ENCODE measurements at regions not wholly inside any gene's neighbourhood (a gene's known extent, or its start where the extent isn't known, plus 50 kb on each side); places are given as distances from the start of the nearest gene placed in this dataset.
"Not testable (repeated sequence)": the region's sequence is repeated elsewhere in the genome, so short reads cannot be mapped to it uniquely, and the experiment has no call there.

DNA sequence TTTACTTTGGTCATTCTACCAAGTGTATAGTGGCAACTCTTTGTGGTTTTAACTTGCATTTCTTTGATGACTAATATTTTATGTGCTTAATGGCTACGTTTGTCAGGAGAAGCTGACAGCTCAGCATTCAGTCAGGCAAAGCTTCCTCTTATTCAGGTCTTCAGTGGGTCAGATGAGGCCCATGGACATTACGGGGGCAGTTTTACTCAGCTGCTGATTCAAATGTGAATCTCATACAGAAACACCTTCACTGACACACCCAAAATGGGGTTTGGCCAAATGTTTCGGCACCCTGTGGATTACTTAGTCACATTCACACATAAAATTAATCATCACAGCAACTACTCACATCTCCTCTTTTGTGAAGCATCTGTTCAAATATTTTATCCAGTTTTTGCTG, 104.9 kb upstream of the PLD5 start:
- DNase-seq (ENCODE audit: low read depth in 2 of 2), result no peak

DNA sequence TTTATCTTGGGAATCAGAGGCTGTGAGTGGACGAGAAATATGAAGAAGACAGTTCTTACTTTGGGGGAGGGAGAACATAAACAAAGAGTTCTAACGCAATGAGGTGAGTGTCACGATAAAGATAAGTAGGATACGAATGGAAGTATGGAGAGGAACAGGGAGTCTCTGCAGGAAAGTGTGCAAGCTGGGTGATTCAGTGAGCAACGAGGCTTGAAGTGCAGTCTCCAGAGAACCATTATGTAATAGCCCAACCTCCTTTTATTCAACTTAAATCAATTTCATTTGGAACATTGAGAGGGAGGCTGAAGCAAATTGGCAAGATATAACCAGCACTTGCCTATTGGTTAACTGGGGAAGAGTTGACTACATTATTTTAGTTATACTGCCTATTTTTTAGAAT, 99.3 kb upstream of the PLD5 start:
- DNase-seq (ENCODE audit: low read depth in 2 of 2), result no peak

GRCh38 chr1:242623119-242623518, 98.6 kb upstream of the PLD5 start:
- DNase-seq (ENCODE audit: low read depth in 2 of 2), result no peak

DNA sequence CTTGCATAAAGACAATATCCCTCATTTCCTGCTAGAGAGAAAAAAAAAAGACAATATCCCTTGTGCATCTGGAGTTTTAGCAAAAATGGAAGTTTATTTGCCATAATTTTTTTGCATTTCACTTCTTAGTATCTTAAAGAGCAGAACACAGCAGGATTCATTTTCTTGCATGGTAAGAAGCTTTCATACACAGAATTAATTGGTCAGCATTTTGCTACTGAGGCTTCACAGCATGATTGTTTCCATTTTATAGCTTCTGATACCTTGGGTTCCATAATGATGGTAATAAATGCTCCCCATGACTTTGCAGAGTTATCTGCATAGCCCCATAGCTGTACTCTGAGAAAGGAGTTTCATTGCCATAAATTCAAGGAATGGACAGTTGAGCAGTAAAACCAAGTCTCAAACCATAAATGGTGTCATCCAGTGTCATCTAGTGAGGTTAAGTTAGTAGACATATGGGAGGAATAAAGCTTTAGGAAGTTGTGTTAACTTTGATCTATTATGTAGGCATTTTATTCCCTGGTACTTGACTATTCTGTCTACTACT, 88.8 kb upstream of the PLD5 start:
- no peak for DNase-seq (ENCODE audit: low read depth in 2 of 2)

- DNase-seq (ENCODE audit: low read depth in 2 of 2), result no peak
Measured at GRCh38 chr1:242610209-242610608, 85.7 kb upstream of the PLD5 start.

DNA sequence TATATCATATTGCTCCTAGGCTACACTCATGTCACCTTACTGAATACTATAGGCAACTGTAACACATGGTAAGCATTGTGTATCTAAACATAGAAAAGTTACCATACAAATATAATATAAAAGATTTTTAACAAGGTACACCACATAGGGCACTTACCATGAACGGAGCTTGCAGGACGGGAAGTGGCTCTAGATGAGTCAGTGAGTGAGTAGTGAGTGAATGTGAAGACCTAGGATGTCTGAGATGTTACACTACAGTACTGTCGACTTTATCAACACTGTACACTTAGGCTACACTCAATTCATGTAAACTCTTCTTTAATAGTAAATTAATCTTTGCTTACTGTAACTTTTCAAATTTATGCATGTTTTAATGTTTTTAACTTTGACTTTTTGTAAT, 81.0 kb upstream of the PLD5 start:
- no peak for DNase-seq (ENCODE audit: low read depth in 2 of 2)

DNA sequence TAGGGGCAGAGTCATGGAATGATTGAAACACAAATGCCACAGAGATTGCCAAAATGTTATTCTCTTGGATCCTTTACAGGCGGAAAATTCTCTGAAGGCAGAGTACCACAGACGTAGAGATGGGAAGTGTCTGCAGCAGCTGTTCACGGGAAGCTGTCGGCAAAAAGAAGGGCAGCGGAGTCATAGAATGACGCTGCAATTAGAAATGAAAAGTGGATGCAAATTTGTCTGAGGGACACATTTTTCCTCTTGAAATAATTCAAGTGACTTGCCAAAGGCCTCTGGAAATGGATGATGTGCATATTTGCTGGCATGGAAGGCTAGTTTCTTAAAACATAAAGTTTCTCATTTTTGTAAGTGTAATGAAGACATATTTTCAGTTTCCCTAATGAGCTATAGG, 77.5 kb upstream of the PLD5 start:
- no peak for DNase-seq (ENCODE audit: low read depth in 2 of 2)

DNA sequence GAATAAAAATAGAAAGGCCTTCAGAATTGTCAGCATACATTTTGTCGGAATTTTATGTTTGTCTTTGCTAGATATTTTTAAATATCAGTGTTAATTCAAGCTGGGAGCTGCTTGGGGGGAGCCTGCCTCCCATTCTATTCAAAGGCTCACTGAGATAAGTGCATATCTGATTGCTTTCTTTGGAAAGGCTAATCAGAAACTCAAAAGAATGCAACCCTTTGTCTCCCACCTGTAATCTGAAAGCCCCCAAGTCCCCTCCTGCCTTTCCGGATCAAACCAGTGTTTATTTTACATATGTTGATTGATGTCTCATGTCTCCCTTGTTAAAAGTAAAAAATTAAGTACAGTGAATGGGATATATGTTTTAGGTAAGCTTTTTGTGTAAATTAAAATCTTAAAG, 69.3 kb upstream of the PLD5 start:
- DNase-seq (ENCODE audit: low read depth in 2 of 2), result not testable (repeated sequence)

DNA sequence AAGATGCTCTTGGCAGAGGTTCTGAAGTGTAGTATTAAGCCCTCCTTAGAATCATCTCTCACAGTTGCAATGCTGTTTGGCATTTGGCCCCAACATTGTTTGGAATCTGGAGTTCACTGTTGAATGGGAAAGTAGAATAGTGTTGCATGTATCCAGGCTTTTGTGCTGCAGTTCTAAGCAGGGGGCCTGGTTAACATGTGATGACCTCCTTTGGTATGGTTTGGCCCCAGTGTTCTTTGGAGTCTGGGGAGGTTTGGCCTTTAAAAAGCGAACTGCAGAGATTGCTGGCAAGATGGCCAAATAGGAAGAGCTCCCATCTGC, 61.8 kb upstream of the PLD5 start:
- DNase-seq (ENCODE audit: low read depth in 2 of 2), result no peak

GRCh38 chr1:242585616-242586359, 61.3 kb upstream of the PLD5 start:
- no peak for DNase-seq (ENCODE audit: low read depth in 2 of 2)

DNA sequence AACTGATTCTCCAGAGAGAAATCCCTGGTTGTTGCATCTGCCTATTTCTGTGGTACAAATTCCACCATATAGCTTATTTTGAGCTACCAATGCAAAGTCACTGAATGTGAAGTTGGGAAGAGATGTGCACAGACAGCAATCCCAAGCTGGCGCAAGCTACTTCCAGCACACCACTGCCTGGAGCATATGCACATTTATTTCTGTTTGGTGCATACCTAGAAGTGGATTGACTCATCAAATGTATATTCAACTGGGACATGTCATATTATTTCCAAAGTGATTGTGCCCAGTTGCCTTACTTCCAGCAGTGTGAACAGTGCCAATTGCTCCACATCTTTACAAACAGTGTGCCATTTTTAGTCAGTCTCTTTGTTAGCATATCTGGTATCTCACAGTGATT, 58.2 kb upstream of the PLD5 start:
- no peak for DNase-seq (ENCODE audit: low read depth in 2 of 2)

- DNase-seq (ENCODE audit: low read depth in 2 of 2), result no peak
Measured at GRCh38 chr1:242579528-242580235, 55.2 kb upstream of the PLD5 start.
